PC-9 (cell line): ENCODE measurements at regions not wholly inside any gene's neighbourhood (a gene's known extent, or its start where the extent isn't known, plus 50 kb on each side); places are given as distances from the start of the nearest gene placed in this dataset.

Source experiments
- BruUV-seq: library from RNA; stranded (reverse); fragments of 400-500 nt; replicated peaks from 2 replicates; lab custom pipeline; 2021; lab: Mats Ljungman, UMichigan
- CTCF ChIA-PET: fragments of 300-600 bp; sonication (Branson Sonifier 250); formaldehyde crosslinking; loops from one replicate; lab custom pipeline; 2022; ENCODE audit warnings: antibody characterized with exemption; lab: Charles Lee
- POLR2A ChIA-PET: fragments of 300-600 bp; sonication (Branson Sonifier 250); formaldehyde crosslinking; loops from one replicate; lab custom pipeline; 2022; ENCODE audit warnings: antibody characterized with exemption; ENCODE audit not compliant: unreplicated experiment; lab: Charles Lee
- DNase-seq, 2 experiments: peaks; one replicate each; pipeline versions ENCODE4 v3.0.0 to v3.0.0-alpha.2; 2015 to 2022; ENCODE audit warnings: mixed read lengths in 1 of 2
- H2AFZ ChIP-seq: fragments of 200-600 bp; sonication (generic); 2 replicates; pipeline ENCODE4 v1.8.1; 2017; ENCODE audit warnings: antibody characterized with exemption
- H3F3A ChIP-seq: fragments of 200-600 bp; sonication (generic); 2 replicates; pipeline ENCODE4 v1.8.1; 2017; ENCODE audit warnings: antibody characterized with exemption, mild to moderate bottlenecking, low read depth; ENCODE audit not compliant: insufficient read depth
- H3K27ac ChIP-seq: fragments of 200-600 bp; sonication (generic); 2 replicates; pipeline ENCODE4 v1.6.1; 2016; ENCODE audit warnings: mixed run types
- H3K27me3 ChIP-seq: fragments of 200-600 bp; sonication (generic); 2 replicates; pipeline ENCODE4 v1.6.1; 2016; ENCODE audit warnings: low read depth, mixed run types; ENCODE audit not compliant: insufficient read depth
- H3K36me3 ChIP-seq: fragments of 200-600 bp; sonication (generic); 2 replicates; pipeline ENCODE4 v1.6.1; 2016; ENCODE audit warnings: low read depth, mixed run types
- H3K4me1 ChIP-seq: fragments of 200-600 bp; sonication (generic); replicated peaks from 2 replicates; pipeline ENCODE4 v1.6.1; 2016; ENCODE audit warnings: mixed run types; ENCODE audit not compliant: insufficient read depth
- H3K4me2 ChIP-seq: fragments of 200-600 bp; sonication (generic); 2 replicates; pipeline ENCODE4 v1.6.1; 2017; ENCODE audit warnings: mixed run types
- H3K4me3 ChIP-seq: fragments of 200-600 bp; sonication (generic); 2 replicates; pipeline ENCODE4 v1.6.1; 2016; ENCODE audit warnings: mixed run types
- H3K79me2 ChIP-seq: fragments of 200-600 bp; sonication (generic); 2 replicates; pipeline ENCODE4 v1.6.1; 2017; ENCODE audit warnings: low read depth, mixed run types
- H3K9me2 ChIP-seq: fragments of 200-600 bp; sonication (generic); 2 replicates; pipeline ENCODE4 v1.8.1; 2017; ENCODE audit warnings: mild to moderate bottlenecking; ENCODE audit not compliant: insufficient read depth
- H3K9me3 ChIP-seq: fragments of 200-600 bp; sonication (generic); 2 replicates; pipeline ENCODE4 v1.8.1; 2016; ENCODE audit warnings: low read depth; ENCODE audit not compliant: insufficient read depth
- H4K20me1 ChIP-seq: fragments of 200-600 bp; sonication (generic); 2 replicates; pipeline ENCODE4 v1.8.1; 2017; ENCODE audit not compliant: insufficient read depth
- CTCF ChIP-seq: fragments of 200-600 bp; sonication (generic); conservative IDR thresholded peaks from 2 replicates; pipeline ENCODE4 v1.6.1; 2017; ENCODE audit warnings: mixed run types, antibody characterized with exemption, mild to moderate bottlenecking, moderate library complexity
- EZH2 ChIP-seq: fragments of 200-600 bp; sonication (generic); IDR thresholded peaks from 2 replicates; pipeline ENCODE4 v1.8.0; 2017; ENCODE audit warnings: antibody characterized with exemption, low read depth
- intact Hi-C: fragments of 100-400 bp; cut with micrococcal nuclease; formaldehyde crosslinking; loops from one replicate; pipeline ENCODE4 v1.10.0; 2022; ENCODE audit not compliant: unreplicated experiment

- Histone ChIP-seq H2AFZ (peak overlapping the region; percentile 39; the same call in 1 of the 2 replicates), H3K36me3 (no peaks in the 10 kb centered on the region), H3K4me1 (no peaks in the 10 kb centered on the region), H3K27me3 (peaks cover 71% of the 10 kb centered on the region), H4K20me1 (no peaks in the 10 kb centered on the region), H3K9me3 (no peaks in the 10 kb centered on the region; the same call in 1 of the 2 replicates), H3K4me3 (peak overlapping the region; percentile 15; the same call in 1 of the 2 replicates), H3F3A (no peaks in the 10 kb centered on the region), H3K79me2 (no peaks in the 10 kb centered on the region), H3K9me2 (no peaks in the 10 kb centered on the region), H3K27ac (no peak overlapping the region), H3K4me2 (peak overlapping the region; percentile 43)
- TF ChIP-seq CTCF (no peak), EZH2 (no peak)
- intact Hi-C loops = no loop called here
- CTCF ChIA-PET = no interaction called here
- BruUV-seq = no TSS peak
- POLR2A ChIA-PET = interaction anchor here (0.8 kb wide), 1 partner anchor 14 kb away, joined by 5 read pairs; no protein-coding TSS in a partner anchor
- DNase-seq = no peak
Measured at GRCh38 chr7:156318426-156318825, 322.1 kb upstream of the RNF32 start.

DNA sequence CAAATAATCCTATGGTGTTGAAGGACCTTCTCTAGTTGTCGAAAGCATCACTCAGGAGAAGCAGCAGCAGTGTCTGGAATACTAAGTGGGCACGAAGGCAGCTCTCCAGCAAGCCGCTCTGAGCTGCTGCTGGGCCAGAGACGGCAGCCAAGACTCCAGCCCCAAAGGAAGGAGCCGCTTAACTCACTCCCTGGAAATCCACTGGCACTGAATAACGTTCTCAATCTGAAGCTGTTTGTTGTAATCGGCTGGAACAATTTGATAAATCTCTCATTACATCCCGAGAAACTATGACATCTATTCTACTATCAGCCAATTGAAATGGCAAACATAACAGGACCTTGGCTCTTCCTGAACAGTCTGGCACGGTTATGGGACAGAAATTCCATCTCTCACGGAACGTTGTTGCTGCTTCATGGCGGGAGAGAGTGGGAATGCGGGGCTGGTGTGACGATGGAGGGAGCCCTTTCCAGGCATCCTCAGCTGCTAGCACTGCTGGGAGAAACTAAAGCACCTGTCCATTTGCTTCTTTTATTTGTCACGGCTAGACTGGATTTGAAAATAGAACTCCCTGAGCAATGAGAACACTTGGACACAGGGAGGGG lies 331.5 kb upstream of the RNF32 start:
- no peak for DNase-seq
- peaks cover 95% of the 10 kb centered on the region for H3K27me3 ChIP-seq
- no peak overlapping the region for H3K4me3 ChIP-seq
- TF ChIP-seq CTCF (no peak), EZH2 (no peak)
- no TSS peak for BruUV-seq
- H3K79me2 ChIP-seq = no peaks in the 10 kb centered on the region
- ChIA-PET CTCF (no interaction called here), POLR2A (no interaction called here)
- H3K4me2 ChIP-seq = no peak overlapping the region
- no peaks in the 10 kb centered on the region for H3K9me3 ChIP-seq
- no peak overlapping the region for H3K27ac ChIP-seq
- no peak overlapping the region for H2AFZ ChIP-seq
- H3K36me3 ChIP-seq = no peaks in the 10 kb centered on the region
- no peaks in the 10 kb centered on the region for H3K9me2 ChIP-seq
- H3F3A ChIP-seq = no peaks in the 10 kb centered on the region
- intact Hi-C loops = no loop called here
- H4K20me1 ChIP-seq = no peaks in the 10 kb centered on the region
- H3K4me1 ChIP-seq = no peaks in the 10 kb centered on the region

DNA sequence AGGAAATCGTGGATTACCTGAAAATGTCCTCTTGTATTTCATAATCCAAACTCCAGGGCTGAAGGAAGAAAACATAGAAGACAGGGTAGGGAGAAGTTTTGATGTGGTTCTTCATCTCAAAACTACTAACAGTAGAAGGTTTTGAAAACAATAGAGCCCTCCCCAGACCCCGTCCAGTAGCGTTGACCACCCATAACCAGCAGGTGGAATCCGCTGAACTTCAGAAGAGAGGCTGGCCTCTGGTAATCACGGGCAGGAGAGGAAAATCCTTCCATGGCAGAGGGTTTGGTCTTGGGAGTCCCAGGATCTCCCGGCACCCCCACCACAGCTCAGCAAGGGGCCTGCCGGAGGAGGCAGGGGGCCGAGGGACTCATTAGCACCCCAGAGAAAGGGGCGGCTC lies 333.4 kb upstream of the RNF32 start:
- no peaks in the 10 kb centered on the region for H3K79me2 ChIP-seq
- ChIA-PET POLR2A (no interaction called here), CTCF (no interaction called here)
- H3K9me2 ChIP-seq = no peaks in the 10 kb centered on the region
- H2AFZ ChIP-seq = no peak overlapping the region
- no peaks in the 10 kb centered on the region for H3K4me1 ChIP-seq
- H3K27ac ChIP-seq = no peak overlapping the region
- intact Hi-C loops = no loop called here
- TF ChIP-seq CTCF (no peak), EZH2 (no peak)
- no peak overlapping the region for H3K4me3 ChIP-seq
- H4K20me1 ChIP-seq = no peaks in the 10 kb centered on the region
- H3K36me3 ChIP-seq = no peaks in the 10 kb centered on the region
- no peak for DNase-seq
- H3K27me3 ChIP-seq = peaks cover 97% of the 10 kb centered on the region
- no peak overlapping the region for H3K4me2 ChIP-seq
- no TSS peak for BruUV-seq
- H3F3A ChIP-seq = no peaks in the 10 kb centered on the region
- H3K9me3 ChIP-seq = no peaks in the 10 kb centered on the region
